ENCODE measurements at regions not wholly inside any gene's neighbourhood (a gene's known extent, or its start where the extent isn't known, plus 50 kb on each side); places are given as distances from the start of the nearest gene placed in this dataset.

DNA sequence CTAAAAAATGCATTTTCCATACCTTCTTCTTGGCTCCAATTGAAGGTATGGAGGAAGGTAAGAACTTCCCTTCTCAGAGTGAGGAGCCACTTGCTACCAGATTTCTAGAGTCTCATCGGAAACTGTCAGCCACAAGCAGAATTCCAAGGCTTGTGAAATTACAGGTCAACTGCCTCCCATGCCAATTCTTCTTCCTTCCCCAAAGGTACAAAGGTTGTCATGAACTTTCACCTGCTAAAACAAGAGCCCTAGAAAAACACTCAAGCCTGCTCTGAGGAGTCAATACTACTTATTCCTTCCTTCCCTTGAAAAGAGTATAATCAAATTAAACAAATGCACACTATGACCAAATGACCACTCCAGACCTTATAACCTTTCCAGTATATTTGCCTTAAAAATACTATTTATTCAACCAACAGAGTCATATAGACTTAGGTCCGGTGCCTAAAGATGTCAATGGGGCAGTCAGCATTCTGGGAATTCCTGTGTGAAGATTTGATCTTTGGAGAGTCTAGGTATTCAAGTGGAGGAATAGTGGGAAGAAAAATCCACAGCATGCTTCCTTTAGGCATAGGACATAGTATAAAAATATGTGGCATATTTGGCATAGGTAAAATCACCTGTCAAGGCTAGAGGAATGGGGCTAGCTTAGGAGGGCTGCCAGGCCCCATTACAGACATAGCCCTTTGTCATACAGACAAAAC lies 539.3 kb downstream of the LIG4 start:
- Histone ChIP-seq H3K4me1 (no peaks in the 10 kb centered on the region), H3K27ac (replicated peaks) (no peak overlapping the region), H3K4me3 (no peak overlapping the region), H3K27me3 (ENCODE audit: low read depth) (peaks cover 5% of the 10 kb centered on the region), H3K36me3 (no peaks in the 10 kb centered on the region), H3K9me3 (replicated peaks) (no peaks in the 10 kb centered on the region)
- intact Hi-C loops (cut with micrococcal nuclease), result no loop called here
- no peak for DNase-seq
- TF ChIP-seq CTCF (IDR thresholded peaks at IDR 0.05; ENCODE audit: borderline replicate concordance), result no peak

DNA sequence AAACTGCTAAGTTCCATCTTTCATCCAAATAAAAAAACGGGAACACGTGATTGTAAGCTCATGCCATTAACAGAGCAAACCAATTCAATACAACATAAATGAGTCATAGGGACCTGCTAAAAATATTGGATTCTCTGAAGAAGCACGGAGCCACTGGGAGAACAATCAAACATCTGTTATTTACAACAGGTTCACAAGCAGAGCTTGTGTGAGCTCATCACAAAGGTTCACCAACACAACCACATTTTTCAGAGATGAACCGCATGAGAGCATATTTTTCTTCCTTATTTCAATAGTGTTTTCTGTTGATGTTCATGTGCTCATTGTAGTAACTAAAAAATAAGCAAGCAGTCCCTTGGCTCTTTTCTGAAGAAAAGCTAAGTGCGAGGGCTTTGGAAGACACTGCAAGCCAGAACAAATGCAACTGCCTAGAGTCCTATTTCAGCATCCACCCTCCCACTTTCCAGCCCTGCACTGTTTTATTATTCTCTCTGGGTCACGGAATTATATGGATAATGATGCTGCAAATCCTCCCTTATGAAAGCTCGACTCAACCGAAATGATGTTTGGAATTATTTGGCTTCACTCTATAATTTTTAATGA lies 545.8 kb downstream of the LIG4 start:
- no peak for TF ChIP-seq CTCF (IDR thresholded peaks at IDR 0.05; ENCODE audit: borderline replicate concordance)
- Histone ChIP-seq H3K27ac (replicated peaks) (no peak overlapping the region), H3K4me3 (no peak overlapping the region), H3K27me3 (ENCODE audit: low read depth) (no peaks in the 10 kb centered on the region), H3K4me1 (no peaks in the 10 kb centered on the region), H3K36me3 (no peaks in the 10 kb centered on the region), H3K9me3 (replicated peaks) (peaks cover 13% of the 10 kb centered on the region)
- DNase-seq, result no peak
- intact Hi-C loops (cut with micrococcal nuclease), result no loop called here

- TF ChIP-seq CTCF (IDR thresholded peaks at IDR 0.05; ENCODE audit: borderline replicate concordance), result no peak
- Histone ChIP-seq H3K36me3 (no peaks in the 10 kb centered on the region), H3K27me3 (ENCODE audit: low read depth) (no peaks in the 10 kb centered on the region), H3K9me3 (replicated peaks) (peaks cover 13% of the 10 kb centered on the region), H3K4me3 (no peak overlapping the region), H3K27ac (replicated peaks) (no peak overlapping the region), H3K4me1 (no peaks in the 10 kb centered on the region)
- DNase-seq, result no peak
- intact Hi-C loops (cut with micrococcal nuclease), result no loop called here
These were observed 549.3 kb downstream of the LIG4 start for GRCh38 chr13:107665926-107666458.

DNA sequence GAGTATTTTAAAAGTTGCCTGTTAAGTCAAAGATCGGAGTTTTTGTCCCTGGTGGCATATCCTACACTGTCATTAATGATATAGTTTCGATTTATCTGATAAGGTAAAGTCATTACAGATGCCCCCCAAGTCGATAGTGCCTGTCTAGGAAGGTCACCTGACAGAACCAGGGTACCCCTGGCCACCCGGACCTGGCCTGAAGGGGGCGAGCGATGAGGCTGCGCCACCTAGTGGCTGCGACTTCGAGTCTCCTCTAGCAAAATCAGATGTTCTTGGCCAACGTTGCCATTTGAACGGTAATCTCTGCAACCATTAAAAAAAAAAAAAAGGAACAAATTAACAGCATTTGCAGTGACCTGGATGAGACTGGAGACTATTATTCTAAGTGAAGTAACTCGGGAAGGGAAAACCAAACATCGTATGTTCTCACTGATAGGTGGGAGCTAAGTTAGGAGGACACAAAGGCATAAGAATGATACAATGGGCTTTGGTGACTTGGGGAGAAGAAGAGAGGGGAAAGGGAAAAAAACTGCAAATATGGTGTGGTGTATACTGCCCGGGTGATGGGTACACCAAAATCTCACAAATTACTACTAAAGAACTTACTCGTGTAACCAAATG lies 565.1 kb downstream of the LIG4 start:
- H3K36me3 ChIP-seq, result no peaks in the 10 kb centered on the region
- peak; percentile 66 for TF ChIP-seq CTCF (IDR thresholded peaks at IDR 0.05; ENCODE audit: borderline replicate concordance)
- peaks cover 1% of the 10 kb centered on the region for H3K9me3 ChIP-seq (replicated peaks)
- intact Hi-C loops (cut with micrococcal nuclease), result no loop called here
- H3K27ac ChIP-seq (replicated peaks), result no peak overlapping the region
- H3K4me1 ChIP-seq, result no peaks in the 10 kb centered on the region
- DNase-seq, result peak; percentile 13
- no peak overlapping the region for H3K4me3 ChIP-seq
- peaks cover 24% of the 10 kb centered on the region for H3K27me3 ChIP-seq (ENCODE audit: low read depth)

DNA sequence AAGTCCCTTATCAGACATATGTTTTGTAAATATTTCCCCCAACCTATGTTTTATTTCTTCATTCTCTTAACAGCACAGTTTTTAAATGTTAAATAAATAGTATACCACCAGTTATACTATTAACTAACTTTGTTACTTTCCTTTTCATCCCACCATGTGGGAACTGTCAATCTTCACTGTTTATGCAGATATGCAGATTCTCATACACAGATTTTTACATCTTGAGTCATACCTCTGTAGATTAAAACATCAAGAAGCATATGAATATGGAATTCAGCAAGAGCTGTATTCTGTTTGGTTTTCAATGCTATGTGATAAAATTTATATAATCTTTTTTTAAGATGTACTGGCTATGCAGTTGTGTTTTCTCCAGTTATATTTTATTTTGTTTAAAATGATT lies 566.3 kb downstream of the LIG4 start:
- H3K36me3 ChIP-seq, result no peaks in the 10 kb centered on the region
- H3K4me1 ChIP-seq, result no peaks in the 10 kb centered on the region
- DNase-seq, result no peak
- intact Hi-C loops (cut with micrococcal nuclease), result loop anchor here (5.0 kb wide), 1 partner anchor 437 kb away; no protein-coding TSS in a partner anchor
- H3K27ac ChIP-seq (replicated peaks), result no peak overlapping the region
- peaks cover 6% of the 10 kb centered on the region for H3K9me3 ChIP-seq (replicated peaks)
- peaks cover 24% of the 10 kb centered on the region for H3K27me3 ChIP-seq (ENCODE audit: low read depth)
- TF ChIP-seq CTCF (IDR thresholded peaks at IDR 0.05; ENCODE audit: borderline replicate concordance), result no peak
- no peak overlapping the region for H3K4me3 ChIP-seq

Data from left ventricle myocardium inferior (tissue), 1 donor.